ENCODE measurements at regions not wholly inside any gene's neighbourhood (a gene's known extent, or its start where the extent isn't known, plus 50 kb on each side); places are given as distances from the start of the nearest gene placed in this dataset.

GRCh38 chr3:28835249-28835648 lies 445.6 kb upstream of the RBMS3 start:
- ATAC-seq (ENCODE audit: poor library complexity): no peak
- Mint-ChIP-seq H3K36me3 (ENCODE audit: low read depth) (no peaks in the 10 kb centered on the region), H3K27me3 (no peaks in the 10 kb centered on the region), H3K4me1 (ENCODE audit: low read depth) (no peaks in the 10 kb centered on the region), H3K27ac (no peak overlapping the region), H3K4me3 (no peak overlapping the region), H3K9me3 (no peaks in the 10 kb centered on the region)
- no peak for DNase-seq
- POLR2A ChIA-PET: no interaction called here
- CTCF ChIA-PET: no interaction called here
- no peak overlapping the region for H3K4me3 ChIP-seq (ENCODE audit: low read length)
- TF ChIP-seq CTCF (IDR thresholded peaks at IDR 0.05): no peak
- no peaks in the 10 kb centered on the region for H3K4me1 ChIP-seq (ENCODE audit: insufficient read depth, low read length)
- H3K27me3 ChIP-seq (ENCODE audit: control insufficient read depth in 1 of 2, insufficient read depth in 2 of 2, low read length in 2 of 2): no peaks in the 10 kb centered on the region
- intact Hi-C loops (cut with DNase I, micrococcal nuclease): no loop called here
- no peaks in the 10 kb centered on the region for H3K36me3 ChIP-seq (ENCODE audit: insufficient read depth, low read length)
- peaks cover 0 to 5% of the 10 kb centered on the region in 2 experiments for H3K9me3 ChIP-seq (ENCODE audit: control insufficient read depth in 1 of 2, insufficient read depth in 1 of 2, low read length in 2 of 2)
- H3K27ac ChIP-seq (ENCODE audit: low read depth in 1 of 2, low read length in 2 of 2): no peak overlapping the region

DNA sequence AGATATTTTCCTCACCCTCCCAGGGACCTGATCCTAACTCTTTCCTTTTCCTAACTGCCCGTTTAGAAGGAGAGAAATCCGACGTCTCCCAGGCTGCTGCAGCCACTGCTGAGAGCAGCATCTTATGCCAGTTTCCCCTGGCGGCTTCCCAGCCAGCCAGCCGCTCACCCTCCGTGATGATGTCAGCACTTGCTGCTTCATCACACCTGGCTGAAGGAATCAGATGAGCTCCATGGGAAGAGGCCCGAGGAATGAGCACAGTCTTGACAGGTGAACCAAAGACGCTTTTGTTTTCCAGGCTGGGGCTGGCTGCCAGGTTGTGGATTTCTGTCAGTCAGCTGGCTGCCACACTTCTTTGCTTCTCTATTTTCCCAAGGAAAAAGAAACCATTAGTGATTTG lies 445.1 kb upstream of the RBMS3 start:
- Mint-ChIP-seq H3K27ac (no peak overlapping the region), H3K36me3 (ENCODE audit: low read depth) (no peaks in the 10 kb centered on the region), H3K27me3 (no peaks in the 10 kb centered on the region), H3K4me3 (no peak overlapping the region), H3K9me3 (no peaks in the 10 kb centered on the region), H3K4me1 (ENCODE audit: low read depth) (no peaks in the 10 kb centered on the region)
- Histone ChIP-seq H3K9me3 (ENCODE audit: control insufficient read depth in 1 of 2, insufficient read depth in 1 of 2, low read length in 2 of 2) (peaks cover 0 to 5% of the 10 kb centered on the region in 2 experiments), H3K36me3 (ENCODE audit: insufficient read depth, low read length) (no peaks in the 10 kb centered on the region), H3K4me1 (ENCODE audit: insufficient read depth, low read length) (no peaks in the 10 kb centered on the region), H3K27ac (ENCODE audit: low read depth in 1 of 2, low read length in 2 of 2) (no peak overlapping the region), H3K27me3 (ENCODE audit: control insufficient read depth in 1 of 2, insufficient read depth in 2 of 2, low read length in 2 of 2) (no peaks in the 10 kb centered on the region), H3K4me3 (ENCODE audit: low read length) (no peak overlapping the region)
- ATAC-seq (ENCODE audit: poor library complexity) (no peak), DNase-seq (no peak)
- intact Hi-C loops (cut with DNase I, micrococcal nuclease): no loop called here
- no peak for TF ChIP-seq CTCF (IDR thresholded peaks at IDR 0.05)
- ChIA-PET POLR2A (no interaction called here), CTCF (no interaction called here)

DNA sequence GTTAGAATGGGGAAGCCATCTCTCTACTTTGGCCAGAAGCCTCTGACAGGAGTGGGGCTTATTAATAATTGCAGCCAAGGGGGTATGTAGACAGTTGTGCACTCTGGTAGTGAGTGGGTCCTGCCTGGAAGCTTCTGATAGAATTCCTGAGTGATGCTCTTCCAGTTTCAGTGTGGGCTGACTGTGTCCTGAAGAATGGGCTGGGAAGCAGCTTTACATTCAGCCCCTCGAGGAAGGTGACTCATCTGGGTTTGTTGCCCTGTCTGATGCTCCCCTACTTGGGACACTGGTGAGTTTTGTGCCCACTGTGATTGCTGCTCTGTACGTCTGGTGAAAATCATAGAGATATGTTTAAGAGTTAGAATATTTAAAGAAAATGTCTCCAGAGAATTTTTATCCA lies 444.7 kb upstream of the RBMS3 start:
- Mint-ChIP-seq H3K27ac (no peak overlapping the region), H3K27me3 (no peaks in the 10 kb centered on the region), H3K36me3 (ENCODE audit: low read depth) (no peaks in the 10 kb centered on the region), H3K4me1 (ENCODE audit: low read depth) (no peaks in the 10 kb centered on the region), H3K9me3 (no peaks in the 10 kb centered on the region), H3K4me3 (no peak overlapping the region)
- Histone ChIP-seq H3K4me1 (ENCODE audit: insufficient read depth, low read length) (no peaks in the 10 kb centered on the region), H3K27me3 (ENCODE audit: control insufficient read depth in 1 of 2, insufficient read depth in 2 of 2, low read length in 2 of 2) (no peaks in the 10 kb centered on the region), H3K27ac (ENCODE audit: low read depth in 1 of 2, low read length in 2 of 2) (no peak overlapping the region), H3K4me3 (ENCODE audit: low read length) (no peak overlapping the region), H3K9me3 (ENCODE audit: control insufficient read depth in 1 of 2, insufficient read depth in 1 of 2, low read length in 2 of 2) (peaks cover 0 to 5% of the 10 kb centered on the region in 2 experiments), H3K36me3 (ENCODE audit: insufficient read depth, low read length) (no peaks in the 10 kb centered on the region)
- no peak for DNase-seq
- ChIA-PET POLR2A (no interaction called here), CTCF (no interaction called here)
- TF ChIP-seq CTCF (IDR thresholded peaks at IDR 0.05): no peak
- ATAC-seq (ENCODE audit: poor library complexity): no peak
- intact Hi-C loops (cut with DNase I, micrococcal nuclease): no loop called here
